CD4-positive, alpha-beta T cell treated with Interleukin-6 for 4 hours (primary cell): ENCODE measurements at regions not wholly inside any gene's neighbourhood (a gene's known extent, or its start where the extent isn't known, plus 50 kb on each side); places are given as distances from the start of the nearest gene placed in this dataset.
"Not testable (repeated sequence)": the region's sequence is repeated elsewhere in the genome, so short reads cannot be mapped to it uniquely, and the experiment has no call there.

ENCODE experiments used
- DNase-seq: peaks from one replicate; pipeline ENCODE4 v3.0.0-alpha.2; 2020; ENCODE audit warnings: mixed read lengths

DNA sequence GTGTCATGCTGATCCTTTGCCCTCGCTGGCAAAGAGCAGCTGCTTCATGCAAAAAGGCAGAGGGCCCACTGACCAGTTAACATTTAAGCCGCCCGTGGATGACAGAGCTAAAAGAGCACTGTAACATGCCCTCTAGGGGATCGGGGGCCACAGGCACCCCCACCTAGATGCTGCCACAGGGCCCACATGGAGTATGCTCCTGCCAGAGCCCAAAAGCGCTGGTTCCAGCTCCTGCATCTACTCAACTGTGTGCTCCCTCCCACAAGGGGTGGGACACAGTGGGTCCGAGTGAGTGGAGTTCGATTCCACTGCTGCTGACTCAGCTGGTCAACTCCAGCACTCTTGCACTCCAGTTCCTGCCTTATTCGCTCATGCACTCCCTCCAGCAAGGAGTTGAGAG lies 199.8 kb upstream of the CNTNAP2 start:
- DNase-seq, result no peak

DNA sequence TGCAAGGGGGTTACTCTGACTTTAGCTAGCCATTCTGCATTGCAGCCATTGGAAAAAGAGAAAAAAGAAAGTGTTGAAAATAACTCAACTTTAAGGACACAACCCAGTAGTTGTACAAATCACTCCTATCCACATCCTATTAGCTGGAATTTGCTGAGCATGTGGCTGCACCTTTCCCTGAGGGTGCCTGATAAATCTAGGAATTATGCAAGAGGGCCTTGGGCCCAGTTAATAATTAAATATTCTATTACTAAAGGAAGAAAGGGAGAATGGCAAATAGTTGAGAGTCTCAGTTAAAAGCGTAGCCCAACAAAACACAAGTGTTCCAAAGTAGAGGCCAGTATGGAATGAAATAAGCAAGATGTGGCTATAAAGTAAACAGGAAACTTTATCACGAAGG lies 200.9 kb upstream of the CNTNAP2 start:
- DNase-seq, result no peak

DNA sequence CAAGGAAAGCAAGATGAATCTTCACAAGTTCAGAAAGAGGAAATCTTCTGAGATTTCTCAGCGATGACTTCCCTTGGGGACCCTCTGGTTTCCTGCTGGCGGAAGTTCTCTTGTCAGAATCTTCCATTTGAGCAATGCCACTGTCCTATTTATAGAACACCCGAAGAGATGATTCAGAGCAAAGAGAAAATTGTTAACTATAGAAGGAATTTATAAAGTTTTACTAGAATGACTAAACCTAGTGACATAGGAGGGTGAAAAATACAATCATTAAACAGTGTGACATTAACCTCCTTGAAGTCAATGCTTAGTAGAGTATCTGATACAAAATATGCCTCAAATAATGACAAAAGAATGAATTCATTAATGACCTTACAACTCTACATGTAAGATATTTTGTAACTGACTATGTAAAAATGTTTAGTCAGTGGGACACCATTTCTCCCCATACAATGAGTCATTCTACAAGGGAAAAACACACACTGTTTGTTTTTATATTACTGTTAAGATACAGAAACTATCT lies 206.5 kb upstream of the CNTNAP2 start:
- no peak for DNase-seq

DNA sequence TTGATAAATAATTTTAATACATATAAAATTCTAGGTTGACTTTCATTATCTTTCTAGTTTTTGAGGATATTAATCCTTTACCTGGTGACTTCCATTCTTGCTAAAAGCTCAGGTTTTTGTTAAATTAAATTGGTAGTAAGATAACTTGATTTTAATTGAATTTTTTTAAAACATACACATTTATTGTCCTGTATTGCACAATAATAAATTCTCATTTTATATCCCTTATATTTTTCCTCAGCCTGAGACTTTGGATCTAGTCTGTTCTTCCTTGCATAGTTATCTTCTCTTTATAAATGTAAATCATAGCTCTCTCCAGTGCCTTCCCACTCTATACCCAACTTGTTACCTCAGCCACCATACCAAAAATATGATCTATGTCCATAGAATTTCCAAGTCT lies 212.9 kb upstream of the CNTNAP2 start:
- no peak for DNase-seq

DNA sequence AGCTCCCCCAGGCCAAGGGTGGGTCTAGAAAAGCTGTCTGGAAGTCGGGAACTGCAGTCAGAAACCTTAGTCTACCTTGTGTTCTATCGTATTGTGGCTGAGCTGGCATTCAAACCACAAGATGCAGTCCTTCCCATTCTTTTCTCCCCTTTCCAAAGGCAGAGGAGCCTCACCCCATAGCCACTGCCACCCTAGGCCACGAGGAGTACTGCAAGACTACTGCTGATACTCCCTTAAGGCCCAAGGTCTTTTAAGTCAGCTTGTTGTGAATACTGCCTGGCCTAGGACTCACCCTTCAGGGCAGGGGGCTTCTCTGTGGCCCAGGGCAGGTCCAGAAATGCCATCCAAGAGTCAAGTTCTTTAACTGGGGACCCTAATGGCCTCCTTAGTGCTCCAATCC lies 214.5 kb upstream of the CNTNAP2 start:
- DNase-seq, result no peak

DNA sequence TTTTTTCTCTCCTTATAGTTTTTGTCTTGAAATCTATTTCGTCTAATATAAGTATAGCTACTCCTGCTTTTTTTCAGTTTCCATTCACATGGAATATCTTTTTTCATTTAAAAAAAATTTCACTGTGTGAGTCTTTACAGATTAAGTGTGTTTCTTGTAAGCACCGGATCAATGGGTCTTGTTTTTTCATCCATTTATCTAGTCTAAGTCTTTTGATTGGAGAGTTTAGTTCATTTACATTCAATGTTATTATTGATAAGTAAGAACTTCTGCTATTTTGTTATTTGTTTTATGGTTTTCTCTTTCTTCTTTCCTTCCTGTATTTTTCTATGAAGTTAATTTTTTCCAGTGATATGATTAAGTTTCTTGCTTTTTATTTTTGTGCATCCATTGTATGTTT lies 216.7 kb upstream of the CNTNAP2 start:
- no peak for DNase-seq

DNA sequence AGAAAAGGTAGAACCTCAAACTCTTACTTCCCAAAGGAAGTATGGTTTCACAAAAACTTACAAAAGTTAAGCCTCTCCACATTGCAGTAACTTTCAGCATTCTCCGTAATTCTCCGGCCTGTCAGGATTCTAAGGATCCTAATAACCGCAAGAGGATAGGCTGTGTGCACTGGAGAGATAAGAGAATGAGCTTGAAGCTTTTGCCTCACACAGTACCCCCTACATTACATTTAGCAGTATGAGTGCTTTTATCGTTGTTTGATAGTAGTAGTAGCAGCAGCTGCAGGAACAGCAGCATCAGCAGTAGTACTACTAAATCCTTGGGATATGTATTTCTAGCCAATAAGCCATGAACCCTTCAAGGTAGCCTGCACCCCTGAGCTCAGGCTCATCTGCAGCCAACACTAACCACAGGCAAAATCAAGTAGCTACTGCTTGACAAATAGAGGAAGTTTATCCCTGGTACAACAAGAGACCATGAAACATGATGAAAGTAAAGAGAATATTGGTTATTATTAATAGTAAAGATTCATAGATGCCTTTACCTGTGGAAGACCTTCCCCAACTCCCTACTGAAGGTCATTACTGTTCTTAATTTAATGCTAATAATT lies 222.6 kb upstream of the CNTNAP2 start:
- DNase-seq, result no peak

DNA sequence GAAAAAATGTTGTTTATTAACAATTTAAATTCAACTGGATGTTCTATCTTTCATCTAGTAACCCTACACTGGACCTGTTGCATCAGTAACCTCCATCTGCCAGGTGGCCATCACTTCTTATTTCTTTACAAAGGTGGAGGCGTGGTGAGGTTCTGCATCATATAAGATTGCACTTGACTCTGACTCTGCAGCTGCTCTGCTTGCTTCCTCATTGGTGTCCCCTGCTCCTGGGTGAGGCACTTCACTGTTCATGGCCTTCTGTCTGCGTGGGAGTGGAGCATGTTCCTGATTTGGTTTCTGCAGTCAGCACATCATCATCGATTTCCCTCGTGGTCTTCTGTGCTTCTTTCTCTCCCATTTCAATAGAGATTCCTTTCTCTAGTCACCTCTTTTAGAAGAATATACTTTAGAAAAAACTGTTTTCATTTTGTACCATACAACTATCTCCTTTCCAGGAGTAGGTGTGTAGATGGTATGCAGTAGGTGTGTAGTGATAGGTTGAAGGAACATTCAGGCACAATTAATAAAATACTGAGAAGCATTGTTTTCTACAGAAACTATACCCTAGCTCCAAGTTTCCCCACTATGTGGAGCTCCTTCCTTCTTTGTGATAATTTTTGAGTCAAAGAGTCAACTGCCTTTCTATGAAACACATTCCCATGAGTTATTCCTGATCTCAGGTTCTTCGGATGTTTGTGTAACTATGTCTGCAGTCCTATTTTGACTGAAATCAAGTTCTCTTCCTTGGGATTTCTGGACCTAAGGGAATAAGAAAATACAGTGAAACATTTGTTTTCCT lies 231.7 kb upstream of the CNTNAP2 start:
- no peak for DNase-seq

DNA sequence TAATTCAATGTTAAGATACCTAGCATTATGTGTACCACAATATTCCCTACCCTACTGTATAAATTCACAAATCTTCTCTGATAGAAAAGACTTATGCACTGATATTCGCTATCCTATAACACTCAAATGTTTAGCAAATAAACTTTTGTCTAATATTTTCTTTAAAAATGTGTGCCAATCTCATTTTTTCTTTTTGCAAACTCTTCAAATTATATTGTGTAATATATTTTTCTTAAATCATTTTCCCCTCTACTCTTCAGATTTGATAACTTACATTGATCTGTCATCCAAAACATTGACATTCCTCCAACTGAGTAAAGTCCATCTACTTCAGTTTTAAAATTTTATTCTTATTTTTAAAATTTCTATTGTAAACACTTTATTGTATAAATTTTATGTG lies 240.2 kb upstream of the CNTNAP2 start:
- no peak for DNase-seq

DNA sequence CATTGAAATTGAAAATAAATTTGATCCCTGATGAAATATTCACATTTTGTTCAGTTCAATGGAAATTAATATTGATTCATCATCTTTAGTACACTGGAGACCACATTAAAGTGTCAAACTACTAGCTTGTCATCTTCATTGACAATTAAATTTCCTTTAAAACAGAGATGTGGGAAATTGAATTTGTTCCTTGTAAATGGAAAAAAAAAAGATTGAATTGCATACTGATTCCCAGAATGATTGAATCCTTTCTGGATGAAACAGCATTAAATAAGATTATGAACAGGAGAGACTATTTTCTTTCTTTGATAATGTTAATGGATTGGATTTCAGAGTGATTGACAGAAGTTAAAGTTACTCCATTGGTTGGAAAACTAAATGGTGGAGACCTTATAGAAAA lies 241.3 kb upstream of the CNTNAP2 start:
- no peak for DNase-seq

DNA sequence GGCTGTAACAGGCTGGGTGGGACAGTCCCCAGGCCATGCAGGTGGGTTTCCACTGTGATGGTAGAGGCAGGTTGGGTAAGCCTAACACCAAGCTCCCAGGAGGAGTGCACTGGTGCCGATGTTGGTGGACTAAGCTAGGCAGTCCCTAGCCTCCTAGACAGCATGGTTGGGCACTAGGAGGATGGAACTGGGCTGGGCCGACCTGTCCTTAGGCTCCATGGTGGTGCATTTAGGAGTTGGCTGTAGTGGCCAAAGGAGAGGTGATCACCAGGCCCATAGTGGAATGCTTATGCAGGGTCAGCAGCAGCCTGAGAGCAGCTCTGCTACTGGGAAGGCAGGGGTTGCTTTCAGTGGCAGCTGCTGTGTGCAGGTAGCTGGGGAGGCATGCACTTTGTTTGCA lies 247.7 kb upstream of the CNTNAP2 start:
- no peak for DNase-seq

DNA sequence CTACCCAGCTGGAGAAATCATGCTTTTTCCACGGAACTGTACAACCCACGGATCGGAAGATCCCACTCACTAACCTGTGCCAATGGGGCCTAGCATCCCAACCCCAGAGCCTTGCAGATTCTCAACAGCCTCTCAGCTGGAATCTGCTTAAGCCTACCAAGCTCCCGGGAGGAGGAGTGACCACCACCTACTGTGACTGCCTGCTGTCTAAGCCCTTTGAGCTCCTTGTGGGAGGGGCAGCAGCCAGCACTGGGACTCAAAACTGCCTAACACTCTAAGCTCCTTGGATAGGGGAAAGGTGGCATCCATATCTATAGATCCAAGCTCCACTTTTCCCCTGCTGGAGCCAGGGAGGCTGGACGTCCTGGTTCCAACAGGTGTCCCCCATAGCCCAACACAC lies 254.4 kb upstream of the CNTNAP2 start:
- no peak for DNase-seq

DNA sequence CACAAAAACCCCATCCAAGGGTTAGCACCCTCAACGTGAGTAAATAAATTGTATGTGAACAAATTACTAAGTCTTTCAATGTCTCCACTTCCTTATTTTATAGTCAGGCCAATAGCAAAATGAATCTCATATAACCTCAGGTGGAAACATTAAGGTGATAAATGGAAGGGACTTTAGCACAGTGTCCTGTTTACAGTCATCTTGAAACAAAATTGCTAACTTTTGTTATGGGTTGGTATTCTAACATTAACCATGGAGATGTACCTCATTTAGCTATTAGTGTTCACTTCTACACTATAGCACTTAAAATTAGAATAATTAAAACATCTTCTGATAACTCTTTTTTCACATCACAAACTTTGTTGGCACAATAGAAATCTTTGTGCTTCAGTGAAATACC lies 255.8 kb upstream of the CNTNAP2 start:
- DNase-seq, result no peak

DNA sequence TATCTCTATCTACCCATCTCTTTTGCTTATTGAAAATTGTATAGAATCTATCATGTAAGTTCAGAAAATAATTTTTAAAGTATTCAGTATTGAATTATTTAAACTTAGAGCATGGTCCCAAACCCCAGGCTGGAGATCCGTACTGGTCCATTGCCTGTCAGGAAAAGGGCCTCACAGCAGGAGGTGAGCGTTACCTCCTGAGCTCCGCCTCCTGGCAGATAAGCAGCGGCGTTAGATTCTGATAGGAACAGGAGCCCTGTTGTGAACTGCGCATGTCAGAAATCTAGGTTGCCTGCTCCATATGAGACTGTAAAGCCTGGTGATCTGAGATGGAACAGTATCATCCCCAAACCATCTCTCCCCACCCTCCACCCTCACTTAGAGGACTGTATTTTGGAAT lies 266.0 kb upstream of the CNTNAP2 start:
- no peak for DNase-seq

DNA sequence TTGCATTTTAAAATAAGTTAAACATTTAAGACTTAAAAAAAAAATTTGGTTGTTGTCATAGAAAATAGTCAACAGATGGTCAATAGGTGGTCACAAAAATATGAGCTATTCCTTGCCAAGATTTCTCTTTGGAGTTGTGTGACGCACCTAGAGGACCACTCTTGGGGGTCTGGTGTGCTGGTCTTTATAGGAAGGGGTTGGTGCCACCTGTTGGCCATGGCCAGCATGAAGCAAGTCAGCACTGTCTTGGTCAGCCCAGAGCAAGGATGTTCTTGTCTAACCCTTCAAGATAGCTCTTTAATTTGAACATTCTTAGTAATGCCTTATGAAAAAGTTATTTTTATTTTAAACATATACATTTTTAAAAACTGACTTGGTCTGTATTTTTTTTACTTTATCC lies 267.9 kb upstream of the CNTNAP2 start:
- no peak for DNase-seq

DNA sequence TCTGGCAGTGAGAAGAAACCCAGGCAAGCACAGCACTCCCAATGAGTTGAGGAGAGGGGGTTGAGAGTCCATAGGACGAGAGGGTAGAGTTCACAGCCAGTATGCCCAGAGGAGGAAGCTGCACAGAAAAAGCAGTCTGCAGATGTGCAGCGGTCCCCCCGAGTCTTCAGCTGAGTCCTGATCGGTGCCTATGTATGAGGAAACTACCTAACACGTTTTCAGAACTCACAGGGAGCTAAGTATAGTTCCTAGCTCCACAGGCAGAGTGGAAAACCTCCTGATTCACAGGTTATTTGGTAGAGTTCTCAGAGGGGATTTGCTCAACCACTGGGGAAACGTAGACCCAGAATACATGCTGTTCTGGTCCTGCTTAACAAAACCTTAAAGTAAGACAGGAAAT lies 271.3 kb upstream of the CNTNAP2 start:
- no peak for DNase-seq

DNA sequence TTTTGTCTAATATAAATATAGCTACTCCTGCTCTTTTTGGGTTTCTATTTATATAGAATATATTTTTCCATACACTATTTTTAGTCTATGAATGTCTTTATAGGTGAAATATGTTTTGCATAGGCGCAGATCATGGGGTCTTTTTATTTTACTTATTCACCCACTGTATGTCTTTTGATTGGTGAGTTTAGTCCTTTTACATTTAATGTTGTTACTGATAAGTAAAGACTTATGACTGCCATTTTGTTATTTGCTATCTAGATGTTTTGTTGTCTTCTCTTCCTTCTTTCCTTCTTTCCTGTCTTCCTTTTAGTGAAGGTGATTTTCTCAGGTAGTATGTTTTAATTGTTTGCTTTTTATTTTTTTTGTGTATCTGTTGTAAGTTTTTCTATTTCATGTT lies 276.8 kb upstream of the CNTNAP2 start:
- DNase-seq, result no peak

DNA sequence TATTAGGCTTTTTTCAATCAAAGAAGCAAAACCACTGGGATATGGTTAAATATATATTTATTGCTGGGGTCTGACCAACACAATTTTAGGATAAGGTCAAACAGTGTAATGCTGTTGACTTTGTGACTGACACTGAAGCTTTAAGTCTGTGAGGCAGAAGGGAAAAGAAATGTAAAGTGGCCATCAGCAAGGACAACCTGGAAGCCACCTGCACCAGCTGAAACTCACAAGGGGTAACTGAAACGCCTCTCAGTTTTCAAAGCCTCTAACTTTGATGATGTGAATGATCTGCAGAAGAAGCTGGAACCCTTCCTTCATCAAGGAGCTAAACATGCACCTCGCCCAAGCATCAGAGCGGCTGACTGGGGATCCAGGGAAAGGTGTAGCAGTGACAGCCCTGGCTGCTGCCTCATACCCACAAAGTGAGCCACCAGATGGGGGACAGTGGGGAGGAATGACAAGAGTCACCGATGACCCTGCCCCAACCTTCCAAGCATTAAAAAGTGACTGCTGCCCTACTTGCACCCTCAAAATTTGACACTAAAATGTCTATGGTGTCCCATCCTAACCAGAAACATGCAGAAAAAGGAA lies 284.9 kb upstream of the CNTNAP2 start:
- no peak for DNase-seq

DNA sequence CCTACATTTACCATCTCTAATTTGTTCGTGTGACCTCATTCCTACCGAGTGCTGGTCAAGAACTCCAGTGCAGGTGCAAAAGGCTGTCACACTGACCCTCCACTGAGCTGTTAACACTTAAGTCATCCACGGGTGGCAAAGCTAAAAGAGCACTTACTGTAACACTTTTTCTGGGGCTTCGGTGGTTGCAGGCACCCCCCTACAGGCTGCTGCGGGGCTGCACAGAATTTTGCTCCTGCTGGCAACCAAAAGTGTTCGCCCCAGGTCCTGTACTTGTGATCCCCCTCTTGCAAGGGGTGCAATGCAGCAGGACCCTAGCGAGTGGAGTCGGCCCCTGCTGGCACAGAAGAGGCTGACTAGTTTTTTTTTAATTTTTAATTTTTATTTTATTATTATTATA lies 298.9 kb upstream of the CNTNAP2 start:
- no peak for DNase-seq

DNA sequence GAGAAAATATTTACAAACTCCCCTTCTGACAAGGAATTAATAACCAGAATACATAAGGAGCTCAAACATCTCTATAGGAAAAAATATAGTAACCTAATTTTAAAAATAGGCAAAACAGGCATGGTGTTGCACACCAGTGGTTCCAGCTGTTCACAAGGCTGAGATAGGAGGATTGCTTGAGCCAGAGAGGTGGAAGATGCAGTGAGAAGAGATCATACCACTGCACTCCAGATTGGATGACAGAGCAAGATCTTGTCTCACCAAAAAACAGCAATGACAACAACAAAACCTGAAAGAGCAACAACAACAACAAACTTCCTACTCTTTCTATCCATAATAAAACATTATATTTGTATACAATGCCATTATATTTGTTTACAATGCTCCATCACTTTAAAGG lies 304.4 kb upstream of the CNTNAP2 start:
- no peak for DNase-seq

DNA sequence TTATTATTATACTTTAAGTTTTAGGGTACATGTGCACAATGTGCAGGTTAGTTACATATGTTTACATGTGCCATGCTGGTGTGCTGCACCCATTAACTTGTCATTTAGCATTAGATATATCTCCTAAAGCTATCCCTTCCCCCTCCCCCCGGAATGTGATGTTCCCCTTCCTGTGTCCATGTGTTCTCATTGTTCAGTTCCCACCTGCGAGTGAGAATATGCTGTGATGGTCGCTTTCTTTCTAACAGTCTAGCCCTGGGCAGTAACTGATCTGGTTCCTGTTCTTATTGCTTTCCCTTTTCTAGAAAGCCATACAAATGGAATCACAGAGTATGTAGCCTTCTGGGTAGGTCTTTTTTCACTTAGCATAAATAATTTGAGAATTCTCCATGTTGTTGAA lies 311.1 kb upstream of the CNTNAP2 start:
- DNase-seq, result not testable (repeated sequence)

DNA sequence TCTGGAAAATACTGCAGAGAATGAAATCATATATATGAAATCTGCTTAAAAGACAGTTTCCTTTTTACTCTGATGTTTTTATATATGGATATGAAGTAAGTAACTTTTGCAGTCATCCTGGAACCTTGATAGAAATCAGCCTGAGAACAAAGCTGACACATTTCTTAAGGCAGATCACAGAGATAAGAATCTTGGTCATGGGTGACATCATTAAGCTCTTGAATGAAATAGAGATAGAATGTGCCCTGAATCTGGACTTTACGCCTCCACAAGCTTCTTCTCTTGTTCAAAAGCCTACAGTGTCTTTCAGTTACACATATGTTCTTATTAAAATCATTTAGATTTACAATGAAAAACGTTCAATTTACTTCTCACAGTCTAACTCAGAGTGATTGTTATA lies 319.1 kb upstream of the CNTNAP2 start:
- DNase-seq, result no peak

DNA sequence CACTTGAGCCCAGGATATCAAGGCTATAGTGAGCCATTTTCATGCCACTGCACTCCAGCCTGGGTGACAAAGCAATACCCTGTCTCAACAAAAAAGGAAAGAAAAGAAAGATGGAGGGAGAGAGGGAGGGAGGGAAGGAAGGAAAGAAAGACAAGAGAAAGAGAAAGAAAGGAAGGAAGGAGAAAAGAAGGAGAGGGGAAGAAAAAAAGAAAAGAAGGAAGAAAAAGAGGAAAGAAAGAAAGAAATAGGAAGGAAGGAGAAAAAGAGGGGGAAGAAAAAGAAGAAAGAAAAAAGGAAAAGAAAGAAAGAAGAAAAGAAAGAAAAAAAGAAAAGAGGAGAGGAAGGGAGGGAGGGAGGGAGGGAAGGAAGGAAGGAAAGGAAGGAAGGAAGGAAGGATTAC lies 321.5 kb upstream of the CNTNAP2 start:
- DNase-seq, result no peak
